ENCODE measurements at regions not wholly inside any gene's neighbourhood (a gene's known extent, or its start where the extent isn't known, plus 50 kb on each side); places are given as distances from the start of the nearest gene placed in this dataset.

- ATAC-seq, result no peak
- TF ChIP-seq OSR1 (CRISPR knock-in tag; IDR thresholded peaks at IDR 0.05) (no peak), ZFP3 (CRISPR knock-in tag; IDR thresholded peaks at IDR 0.05) (no peak), ZFP30 (CRISPR knock-in tag; IDR thresholded peaks at IDR 0.05) (no peak), PATZ1 (CRISPR knock-in tag; IDR thresholded peaks at IDR 0.05; ENCODE audit: borderline replicate concordance) (no peak), TSHZ2 (CRISPR knock-in tag; IDR thresholded peaks at IDR 0.05) (no peak), GLIS3 (CRISPR knock-in tag; IDR thresholded peaks at IDR 0.05) (no peak), ESRRG (CRISPR knock-in tag; IDR thresholded peaks at IDR 0.05) (no peak), RARB (CRISPR knock-in tag; IDR thresholded peaks at IDR 0.05) (no peak)
Observed at GRCh38 chr2:187936228-187936627, 355.4 kb upstream of the GULP1 start.

GRCh38 chr2:187939180-187939579 lies 352.5 kb upstream of the GULP1 start:
- no peak for ATAC-seq

GRCh38 chr2:187942876-187943275 lies 348.8 kb upstream of the GULP1 start:
- ATAC-seq, result no peak
- TF ChIP-seq GLIS3 (CRISPR knock-in tag; IDR thresholded peaks at IDR 0.05), result no peak
- TF ChIP-seq SNAI2 (CRISPR knock-in tag; IDR thresholded peaks at IDR 0.05), result no peak
- TF ChIP-seq ZNF565 (CRISPR knock-in tag; conservative IDR thresholded peaks at IDR 0.05; ENCODE audit: low read depth), result no peak
- TF ChIP-seq RARB (CRISPR knock-in tag; IDR thresholded peaks at IDR 0.05), result no peak
- no peak for TF ChIP-seq ESRRG (CRISPR knock-in tag; IDR thresholded peaks at IDR 0.05)
- no peak for TF ChIP-seq ZNF70 (CRISPR knock-in tag; IDR thresholded peaks at IDR 0.05)
- no peak for TF ChIP-seq TSHZ2 (CRISPR knock-in tag; IDR thresholded peaks at IDR 0.05)
- TF ChIP-seq ZFP30 (CRISPR knock-in tag; IDR thresholded peaks at IDR 0.05), result no peak
- no peak for TF ChIP-seq ZFP3 (CRISPR knock-in tag; IDR thresholded peaks at IDR 0.05)
- TF ChIP-seq PATZ1 (CRISPR knock-in tag; IDR thresholded peaks at IDR 0.05; ENCODE audit: borderline replicate concordance), result no peak
- no peak for TF ChIP-seq PPARA (CRISPR knock-in tag; IDR thresholded peaks at IDR 0.05; ENCODE audit: borderline replicate concordance)
- TF ChIP-seq TCF4 (CRISPR knock-in tag; IDR thresholded peaks at IDR 0.05; ENCODE audit: borderline replicate concordance), result no peak

More at GRCh38 chr2:187939180-187939579, 352.5 kb upstream of the GULP1 start:
- TF ChIP-seq ZC3H10 (CRISPR knock-in tag; IDR thresholded peaks at IDR 0.05), result no peak
- TF ChIP-seq PPARA (CRISPR knock-in tag; IDR thresholded peaks at IDR 0.05; ENCODE audit: borderline replicate concordance), result no peak
- no peak for TF ChIP-seq CSDC2 (CRISPR knock-in tag; IDR thresholded peaks at IDR 0.05)
- no peak for TF ChIP-seq ZNF70 (CRISPR knock-in tag; IDR thresholded peaks at IDR 0.05)
- no peak for TF ChIP-seq CREB5 (CRISPR knock-in tag; IDR thresholded peaks at IDR 0.05; ENCODE audit: low read depth)
- TF ChIP-seq, protein P1, sequence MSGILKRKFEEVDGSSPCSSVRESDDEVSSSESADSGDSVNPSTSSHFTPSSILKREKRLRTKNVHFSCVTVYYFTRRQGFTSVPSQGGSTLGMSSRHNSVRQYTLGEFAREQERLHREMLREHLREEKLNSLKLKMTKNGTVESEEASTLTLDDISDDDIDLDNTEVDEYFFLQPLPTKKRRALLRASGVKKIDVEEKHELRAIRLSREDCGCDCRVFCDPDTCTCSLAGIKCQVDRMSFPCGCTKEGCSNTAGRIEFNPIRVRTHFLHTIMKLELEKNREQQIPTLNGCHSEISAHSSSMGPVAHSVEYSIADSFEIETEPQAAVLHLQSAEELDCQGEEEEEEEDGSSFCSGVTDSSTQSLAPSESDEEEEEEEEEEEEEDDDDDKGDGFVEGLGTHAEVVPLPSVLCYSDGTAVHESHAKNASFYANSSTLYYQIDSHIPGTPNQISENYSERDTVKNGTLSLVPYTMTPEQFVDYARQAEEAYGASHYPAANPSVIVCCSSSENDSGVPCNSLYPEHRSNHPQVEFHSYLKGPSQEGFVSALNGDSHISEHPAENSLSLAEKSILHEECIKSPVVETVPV (CRISPR knock-in tag; IDR thresholded peaks at IDR 0.05), result no peak
- TF ChIP-seq TOX (CRISPR knock-in tag; IDR thresholded peaks at IDR 0.05; ENCODE audit: borderline replicate concordance), result no peak
- no peak for TF ChIP-seq GLIS3 (CRISPR knock-in tag; IDR thresholded peaks at IDR 0.05)
- no peak for TF ChIP-seq TCF4 (CRISPR knock-in tag; IDR thresholded peaks at IDR 0.05; ENCODE audit: borderline replicate concordance)
- TF ChIP-seq ARNTL (CRISPR knock-in tag; IDR thresholded peaks at IDR 0.05; ENCODE audit: borderline replicate concordance, low read depth), result no peak
- TF ChIP-seq SNAI2 (CRISPR knock-in tag; IDR thresholded peaks at IDR 0.05), result no peak
- no peak for TF ChIP-seq ZNF8 (CRISPR knock-in tag; IDR thresholded peaks at IDR 0.05)
- TF ChIP-seq ISL1 (CRISPR knock-in tag; IDR thresholded peaks at IDR 0.05), result no peak
- no peak for TF ChIP-seq OSR1 (CRISPR knock-in tag; IDR thresholded peaks at IDR 0.05)
- no peak for TF ChIP-seq PATZ1 (CRISPR knock-in tag; IDR thresholded peaks at IDR 0.05; ENCODE audit: borderline replicate concordance)
- no peak for TF ChIP-seq BACH2 (CRISPR knock-in tag; IDR thresholded peaks at IDR 0.05; ENCODE audit: borderline replicate concordance)
- no peak for TF ChIP-seq ZFP3 (CRISPR knock-in tag; IDR thresholded peaks at IDR 0.05)

Data from SK-N-SH treated with all-trans-retinoic acid at 6 μM for 48 hours (cell line).